PFSK-1 (cell line): ENCODE measurements at regions not wholly inside any gene's neighbourhood (a gene's known extent, or its start where the extent isn't known, plus 50 kb on each side); places are given as distances from the start of the nearest gene placed in this dataset.

Source experiments
- FOXP2 ChIP-seq: optimal IDR thresholded peaks from 2 replicates; pipeline ENCODE3; 2011; ENCODE audit warnings: borderline replicate concordance, control low read depth, inconsistent platforms; ENCODE audit not compliant: insufficient read depth; ENCODE audit errors: extremely low read length, extremely low read depth
- POLR2AphosphoS5 ChIP-seq: IDR thresholded peaks from 2 replicates; pipeline ENCODE4 v1.6.1; 2012; ENCODE audit warnings: low read depth, mild to moderate bottlenecking, control low read depth, low read length, moderate library complexity
- REST ChIP-seq, 2 experiments: IDR thresholded peaks; 2 replicates each; pipeline versions ENCODE4 v1.6.1 to v1.8.0; 2011 to 2012; ENCODE audit warnings: low read depth in 2 of 2, low read length in 2 of 2, control low read depth in 1 of 2, inconsistent platforms in 1 of 2, mild to moderate bottlenecking in 1 of 2, moderate library complexity in 1 of 2; ENCODE audit not compliant: insufficient read depth in 1 of 2
- SIN3A ChIP-seq: IDR thresholded peaks from 2 replicates; pipeline ENCODE4 v1.6.1; 2012; ENCODE audit warnings: mild to moderate bottlenecking, low read length, moderate library complexity, borderline replicate concordance; ENCODE audit not compliant: insufficient read depth
- TAF1 ChIP-seq: IDR thresholded peaks from 2 replicates; pipeline ENCODE4 v1.6.1; 2012; ENCODE audit warnings: low read length, control low read depth, borderline replicate concordance; ENCODE audit not compliant: insufficient read depth

- TF ChIP-seq REST (IDR thresholded peaks at IDR 0.05; ENCODE audit: insufficient read depth in 1 of 2, low read depth in 2 of 2, low read length in 2 of 2) (no peak), FOXP2 (no peak), POLR2AphosphoS5 (no peak)
These were observed 306.0 kb upstream of the ADAMTS9 start for GRCh38 chr3:64993781-64994180.

- no peak for TF ChIP-seq POLR2AphosphoS5
These were observed 304.9 kb upstream of the ADAMTS9 start for GRCh38 chr3:64992530-64993285.

DNA sequence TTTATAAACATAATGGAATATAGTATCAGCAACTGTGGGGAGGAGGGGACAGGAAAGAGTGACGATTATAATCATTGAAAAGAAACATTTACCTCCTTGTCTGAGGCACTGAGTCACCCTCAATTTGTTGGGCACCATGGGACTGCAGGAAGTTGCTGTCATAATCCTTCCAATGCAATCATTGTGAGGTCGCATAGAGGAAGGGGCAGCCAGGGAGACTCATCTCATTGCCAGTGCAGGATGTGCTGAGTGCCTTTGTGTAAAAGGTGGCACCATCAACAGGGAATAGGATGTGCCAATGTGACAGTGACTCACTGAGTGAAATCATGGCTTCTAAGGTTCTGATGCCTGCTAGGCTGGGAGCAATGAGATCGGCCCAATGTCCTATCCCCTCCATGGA lies 300.4 kb upstream of the ADAMTS9 start:
- TF ChIP-seq POLR2AphosphoS5 (no peak), FOXP2 (no peak), TAF1 (no peak), REST (IDR thresholded peaks at IDR 0.05; ENCODE audit: insufficient read depth in 1 of 2, low read depth in 2 of 2, low read length in 2 of 2) (no peak), SIN3A (no peak)

DNA sequence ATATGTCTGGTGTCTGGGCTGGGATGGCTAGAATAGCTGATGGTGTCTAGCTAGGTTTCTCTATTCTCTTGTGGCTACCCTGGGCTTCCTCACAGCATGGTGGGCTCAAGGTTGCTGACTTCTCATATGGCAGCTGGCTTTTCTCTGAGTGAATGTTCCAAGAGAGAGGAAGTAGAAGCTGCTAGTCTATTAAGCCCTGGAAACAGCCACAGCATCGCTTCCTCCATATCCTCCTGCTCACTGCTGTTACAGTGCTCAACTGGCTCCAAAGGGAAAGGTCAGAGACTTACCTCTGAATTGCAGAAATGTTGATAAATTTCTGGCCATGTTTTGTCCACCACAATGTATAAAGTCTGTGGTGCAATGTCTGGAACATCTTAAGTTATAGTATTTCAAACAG lies 299.9 kb upstream of the ADAMTS9 start:
- TF ChIP-seq SIN3A (no peak), FOXP2 (no peak), REST (IDR thresholded peaks at IDR 0.05; ENCODE audit: insufficient read depth in 1 of 2, low read depth in 2 of 2, low read length in 2 of 2) (no peak), TAF1 (no peak), POLR2AphosphoS5 (no peak)

GRCh38 chr3:64985072-64985471 lies 297.3 kb upstream of the ADAMTS9 start:
- no peak for TF ChIP-seq POLR2AphosphoS5
- no peak for TF ChIP-seq SIN3A
- TF ChIP-seq TAF1, result no peak
- TF ChIP-seq REST (IDR thresholded peaks at IDR 0.05; ENCODE audit: insufficient read depth in 1 of 2, low read depth in 2 of 2, low read length in 2 of 2), result no peak
- no peak for TF ChIP-seq FOXP2
